Heart right ventricle (tissue), 16 donors: ENCODE measurements at regions not wholly inside any gene's neighbourhood (a gene's known extent, or its start where the extent isn't known, plus 50 kb on each side); places are given as distances from the start of the nearest gene placed in this dataset.
A peak's percentile ranks its signal among the peaks of the same experiment; 100 is the strongest.
"Not testable (repeated sequence)": the region's sequence is repeated elsewhere in the genome, so short reads cannot be mapped to it uniquely, and the experiment has no call there.

Experiments
- ATAC-seq, 8 donors: fragments of 200-7000 bp; cut with Tn5 transposase; one replicate each; pipeline ENCODE4 v1.9.1; 2020; ENCODE audit warnings: mild to moderate bottlenecking in 8 of 8, moderate library complexity in 8 of 8, moderate number of reproducible peaks in 1 of 8
- DNase-seq, 2 donors: peaks; one replicate each; pipeline ENCODE4 v3.0.0-alpha.2; 2020
- H3K27ac ChIP-seq, 10 donors: fragments of 200-600 bp; sonication (generic) in 2 of 10; one replicate each; pipeline versions ENCODE4 v1.5.0 to v1.8.0; 2020 to 2022; ENCODE audit warnings: mild to moderate bottlenecking in 3 of 10
- H3K27me3 ChIP-seq, 7 donors: fragments of 200-600 bp; one replicate each; pipeline ENCODE4 v1.8.0; 2021 to 2022; ENCODE audit warnings: mild to moderate bottlenecking in 2 of 7
- H3K36me3 ChIP-seq, 9 donors: fragments of 200-600 bp; sonication (generic) in 1 of 9; one replicate each; pipeline versions ENCODE4 v1.5.0 to v1.8.0; 2020 to 2022; ENCODE audit warnings: mild to moderate bottlenecking in 2 of 9
- H3K4me1 ChIP-seq, 9 donors: fragments of 200-600 bp; sonication (generic) in 1 of 9; one replicate each; pipeline versions ENCODE4 v1.5.0 to v1.8.0; 2020 to 2022; ENCODE audit warnings: mild to moderate bottlenecking in 4 of 9
- H3K4me3 ChIP-seq, 10 donors: fragments of 200-600 bp; sonication (generic) in 2 of 10; one replicate each; pipeline versions ENCODE4 v1.5.0 to v1.8.0; 2020 to 2022; ENCODE audit warnings: mild to moderate bottlenecking in 7 of 10, moderate library complexity in 2 of 10
- H3K9me3 ChIP-seq, 11 donors: fragments of 200-600 bp in 10 of 11; sonication (generic) in 2 of 11; one replicate each; pipeline versions ENCODE4 v1.5.0 to v1.8.0; 2013 to 2022; ENCODE audit warnings: mild to moderate bottlenecking in 2 of 11, control low read depth in 1 of 11, moderate library complexity in 1 of 11
- WGBS, 2 donors: extraction: QIAGEN DNeasy Blood & Tissue Kit; methylation state at CpG; one replicate each; pipeline ENCODE4 v1.1.7; 2013; ENCODE audit warnings: inconsistent platforms in 1 of 2; 5-methylcytosine and 5-hydroxymethylcytosine counted together
- intact Hi-C, 10 donors: fragments of 100-400 bp; cut with DNase I; formaldehyde crosslinking; loops; one replicate each; pipeline versions ENCODE4 v1.11.1 to v1.14.2; 2022
- TF ChIP-seq, protein P1 (sequence below), 9 donors: fragments of 200-600 bp; sonication (generic) in 2 of 9; IDR thresholded peaks; one replicate each; pipeline versions ENCODE4 v1.5.0 to v1.8.0; 2021 to 2022; ENCODE audit warnings: antibody characterized with exemption in 9 of 9, mild to moderate bottlenecking in 5 of 9, moderate library complexity in 1 of 9
- donor health status: Arrhythmogenic right ventricular cardiomyopathy.
- donor health status: ischemic (EF 13 %, LVEDD 7.1; RV severe dilation, severe dysfunction).
- donor health status: healthy with polysubstance abuse.
- donor health status: DM: no; HTN: yes; CAD: no.
- donor health status: DM: no; HTN: no; CAD: no.
- donor health status: ischemic (EF 25% LVEDD 6.9; RV normal size, moderate dysfunction).
- donor health status: ischemic (EF 25% LVEDD 5.7; RV mildly dilated, moderate dysfunction).
- donor health status: healthy.
- donor health status: DM: yes; HTN: yes; CAD: no.
- donor health status: Ischemic cardiomyopathy.
- donor health status: ischemic (EF 35%, LVEDD 5.7; RV mildly dilated, moderate dysfunction).
- donor health status: nonischemic (EF 11% LVEDD 7.7; RV severe dilation, severe dysfunction).
- donor health status: DM: yes; HTN: yes; CAD: no.
- donor health status: PGD.
- donor health status: ischemic (EF 29% LVEDD 5.4; RV normal size, mild dysfunction).
- donor health status: nonischemic (EF 23%, LVEDD 6.1; RV moderate dilation, normal function).

DNA sequence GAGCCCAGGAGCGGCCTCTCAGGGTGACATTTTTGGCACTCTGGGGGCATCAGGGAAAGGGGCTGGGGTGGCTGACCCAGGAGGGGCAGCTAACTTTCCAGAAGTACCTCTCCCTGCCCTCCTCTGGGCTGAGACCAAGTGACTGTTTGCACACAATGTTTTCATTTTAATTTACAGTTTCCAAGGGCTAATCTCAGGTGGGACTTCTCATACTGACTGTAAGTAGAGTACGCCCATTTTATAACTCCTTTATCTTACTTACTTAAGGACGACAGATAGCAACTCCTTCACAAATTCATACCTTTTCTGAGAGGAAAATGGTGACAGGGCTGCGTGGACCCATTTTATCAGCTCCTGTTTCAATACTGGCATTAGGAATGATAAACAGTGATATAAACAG, 172.9 kb upstream of the EXOC2 start:
- Histone ChIP-seq H3K9me3 (no peaks in the 10 kb centered on the region), H3K4me3 (no peak overlapping the region), H3K36me3 (no peaks in the 10 kb centered on the region), H3K27ac (no peak overlapping the region), H3K27me3 (peaks cover 0 to 40% (median 16%) of the 10 kb centered on the region in 7 donors), H3K4me1 (peaks cover 0 to 5% (median 0%) of the 10 kb centered on the region in 9 donors)
- ATAC-seq (no peak), DNase-seq (no peak)
- intact Hi-C loops, result no loop called here
- TF ChIP-seq, protein P1, sequence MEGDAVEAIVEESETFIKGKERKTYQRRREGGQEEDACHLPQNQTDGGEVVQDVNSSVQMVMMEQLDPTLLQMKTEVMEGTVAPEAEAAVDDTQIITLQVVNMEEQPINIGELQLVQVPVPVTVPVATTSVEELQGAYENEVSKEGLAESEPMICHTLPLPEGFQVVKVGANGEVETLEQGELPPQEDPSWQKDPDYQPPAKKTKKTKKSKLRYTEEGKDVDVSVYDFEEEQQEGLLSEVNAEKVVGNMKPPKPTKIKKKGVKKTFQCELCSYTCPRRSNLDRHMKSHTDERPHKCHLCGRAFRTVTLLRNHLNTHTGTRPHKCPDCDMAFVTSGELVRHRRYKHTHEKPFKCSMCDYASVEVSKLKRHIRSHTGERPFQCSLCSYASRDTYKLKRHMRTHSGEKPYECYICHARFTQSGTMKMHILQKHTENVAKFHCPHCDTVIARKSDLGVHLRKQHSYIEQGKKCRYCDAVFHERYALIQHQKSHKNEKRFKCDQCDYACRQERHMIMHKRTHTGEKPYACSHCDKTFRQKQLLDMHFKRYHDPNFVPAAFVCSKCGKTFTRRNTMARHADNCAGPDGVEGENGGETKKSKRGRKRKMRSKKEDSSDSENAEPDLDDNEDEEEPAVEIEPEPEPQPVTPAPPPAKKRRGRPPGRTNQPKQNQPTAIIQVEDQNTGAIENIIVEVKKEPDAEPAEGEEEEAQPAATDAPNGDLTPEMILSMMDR (IDR thresholded peaks at IDR 0.05), result no peak
- WGBS, 2 donors, result 87 to 88% methylated on average over 4 of the region's 4 CpGs

DNA sequence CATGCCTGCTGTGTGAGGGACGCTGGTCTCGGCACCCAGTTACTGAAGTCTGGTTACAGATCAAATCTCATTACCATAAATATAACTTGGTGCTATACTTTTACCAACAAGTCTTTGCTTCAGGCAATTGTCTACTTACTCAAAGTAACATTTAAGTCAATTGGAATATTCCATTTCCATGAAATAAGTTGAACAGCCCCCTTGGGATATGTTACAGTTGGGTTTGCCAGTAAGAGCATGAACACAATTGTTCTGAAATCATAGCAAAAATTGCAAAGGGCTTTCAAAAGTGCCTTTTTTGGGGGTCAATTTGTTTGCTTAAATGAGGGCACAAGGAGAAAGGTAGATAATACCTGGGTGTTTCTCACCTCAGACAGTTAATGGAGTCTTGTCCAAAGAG, 170.9 kb upstream of the EXOC2 start:
- ATAC-seq (no peak), DNase-seq (no peak)
- Histone ChIP-seq H3K27me3 (peaks cover 0 to 23% (median 9%) of the 10 kb centered on the region in 7 donors), H3K9me3 (no peaks in the 10 kb centered on the region), H3K4me3 (no peak overlapping the region), H3K36me3 (no peaks in the 10 kb centered on the region), H3K4me1 (peaks cover 0 to 5% (median 0%) of the 10 kb centered on the region in 9 donors), H3K27ac (no peak overlapping the region)
- 88 to 90% methylated on average over 2 of the region's 2 CpGs for WGBS, 2 donors
- TF ChIP-seq, protein P1 (IDR thresholded peaks at IDR 0.05), result no peak
- intact Hi-C loops, result no loop called here

DNA sequence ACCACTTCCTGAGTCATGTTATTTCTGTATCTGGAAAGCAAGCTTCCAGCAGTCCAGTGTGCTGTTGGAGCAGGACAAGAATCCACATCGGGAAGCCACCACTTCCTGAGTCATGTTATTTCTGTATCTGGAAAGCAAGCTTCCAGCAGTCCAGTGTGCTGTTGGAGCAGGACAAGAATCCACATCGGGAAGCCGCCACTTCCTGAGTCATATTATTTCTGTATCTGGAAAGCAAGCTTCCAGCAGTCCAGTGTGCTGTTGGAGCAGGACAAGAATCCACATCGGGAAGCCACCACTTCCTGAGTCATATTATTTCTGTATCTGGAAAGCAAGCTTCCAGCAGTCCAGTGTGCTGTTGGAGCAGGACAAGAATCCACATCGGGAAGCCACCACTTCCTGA, 170.2 kb upstream of the EXOC2 start:
- H3K4me1 ChIP-seq, ATAC-seq, H3K9me3 ChIP-seq, H3K36me3 ChIP-seq, intact Hi-C loops, DNase-seq, H3K4me3 ChIP-seq: not testable (repeated sequence)
- Histone ChIP-seq H3K27ac (peak overlapping the region in 1 of 10 donors; percentile 64), H3K27me3 (peaks cover 0 to 21% (median 9%) of the 10 kb centered on the region in 7 donors)
- WGBS, 2 donors, result 44 to 57% methylated on average over 3 of the region's 5 CpGs

DNA sequence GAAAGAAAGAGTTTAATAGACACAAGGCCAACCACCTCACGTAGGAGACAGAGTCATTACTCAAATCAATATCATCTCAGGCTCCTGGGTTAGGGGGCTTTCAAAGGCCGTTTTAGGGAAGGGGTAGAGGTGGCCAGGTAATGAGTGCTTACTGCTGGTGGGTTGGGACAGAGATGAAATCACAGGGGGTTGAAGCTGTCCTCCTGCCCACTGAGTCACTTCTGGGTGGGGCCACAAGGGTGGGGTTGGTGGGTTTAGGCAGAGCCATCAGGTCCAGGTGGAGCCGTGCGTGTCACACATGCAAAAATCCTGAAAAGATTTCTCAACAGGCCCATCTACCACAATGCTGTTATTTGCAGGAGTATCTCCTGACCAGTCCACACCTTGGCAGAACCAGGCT, 167.0 kb upstream of the EXOC2 start:
- no peak for ATAC-seq
- no peak overlapping the region for H3K27ac ChIP-seq
- no peak for DNase-seq
- peaks cover 0 to 5% (median 0%) of the 10 kb centered on the region in 9 donors for H3K4me1 ChIP-seq
- no peaks in the 10 kb centered on the region for H3K36me3 ChIP-seq
- intact Hi-C loops, result no loop called here
- no peaks in the 10 kb centered on the region for H3K9me3 ChIP-seq
- TF ChIP-seq, protein P1 (IDR thresholded peaks at IDR 0.05), result no peak
- H3K4me3 ChIP-seq, result no peak overlapping the region
- peaks cover 0 to 14% (median 9%) of the 10 kb centered on the region in 7 donors for H3K27me3 ChIP-seq
- WGBS, 2 donors, result 85 to 88% methylated on average over 4 of the region's 4 CpGs

DNA sequence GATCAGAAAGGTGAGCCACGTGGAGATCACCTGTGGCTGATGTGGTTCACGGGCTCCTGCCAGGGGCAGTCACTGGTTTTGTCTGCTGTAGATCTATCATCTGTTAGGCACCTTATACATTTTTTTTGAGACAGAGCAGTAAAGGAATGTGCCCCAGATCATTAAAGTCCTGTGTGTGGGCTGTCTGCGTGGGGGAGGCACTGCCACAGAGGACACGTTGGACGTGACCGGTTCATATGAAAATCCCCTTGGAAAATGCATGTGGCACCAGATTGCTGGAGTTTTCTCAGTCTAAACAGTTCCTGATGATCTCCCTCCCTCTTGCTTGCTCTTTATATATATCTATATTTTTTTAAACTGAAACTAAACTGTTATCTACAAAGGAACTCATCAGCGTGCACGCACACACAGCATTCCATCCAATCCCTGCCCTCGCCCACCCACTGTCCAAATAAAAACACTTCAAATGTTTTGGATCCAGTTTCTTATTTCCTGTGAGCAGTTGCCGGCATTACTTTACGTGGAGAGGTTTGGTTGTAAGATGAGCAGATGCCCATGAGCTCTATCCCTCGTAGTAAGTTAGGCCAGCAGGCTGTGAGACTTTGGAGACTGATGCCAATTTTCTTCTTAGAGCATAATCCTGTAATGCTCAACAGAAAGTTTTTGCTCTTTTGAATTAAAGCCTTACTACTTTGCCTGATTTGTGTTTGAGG, 161.6 kb upstream of the EXOC2 start:
- no peak overlapping the region for H3K27ac ChIP-seq
- intact Hi-C loops, result no loop called here
- ATAC-seq (no peak), DNase-seq (no peak)
- 50 to 58% methylated on average over 12 of the region's 12 CpGs for whole genome bisulfite sequencing, 2 donors
- no peak overlapping the region for H3K4me3 ChIP-seq
- H3K9me3 ChIP-seq, result peaks cover 0 to 7% (median 0%) of the 10 kb centered on the region in 11 donors
- no peaks in the 10 kb centered on the region for H3K36me3 ChIP-seq
- H3K4me1 ChIP-seq, result no peaks in the 10 kb centered on the region
- peaks cover 0 to 9% (median 0%) of the 10 kb centered on the region in 7 donors for H3K27me3 ChIP-seq
- TF ChIP-seq, protein P1 (IDR thresholded peaks at IDR 0.05), result no peak

DNA sequence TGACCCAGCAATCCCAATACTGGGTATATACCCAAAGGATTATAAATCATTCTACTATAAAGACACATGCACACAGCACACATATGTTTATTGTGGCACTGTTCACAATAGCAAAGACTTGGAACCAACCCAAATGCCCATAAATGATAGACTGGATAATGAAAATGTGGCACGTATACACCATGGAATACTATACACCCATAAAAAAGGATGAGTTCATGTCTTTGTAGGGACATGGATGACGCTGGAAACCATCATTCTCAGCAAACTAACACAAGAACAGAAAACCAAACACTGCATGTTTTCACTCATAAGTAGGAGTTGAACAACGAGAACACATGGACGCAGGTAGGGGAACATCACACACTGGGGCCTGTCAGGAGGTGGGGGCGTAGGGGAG, 159.3 kb upstream of the EXOC2 start:
- H3K9me3 ChIP-seq, H3K27me3 ChIP-seq, H3K4me1 ChIP-seq, ATAC-seq, DNase-seq, H3K27ac ChIP-seq, intact Hi-C loops, H3K4me3 ChIP-seq, H3K36me3 ChIP-seq: not testable (repeated sequence)
- WGBS, 2 donors, result 92% methylated on average over 5 of the region's 5 CpGs
